HFFc6 (cell line): ENCODE measurements at regions not wholly inside any gene's neighbourhood (a gene's known extent, or its start where the extent isn't known, plus 50 kb on each side); places are given as distances from the start of the nearest gene placed in this dataset.

Source experiments
- DNase-seq: peaks from one replicate; pipeline ENCODE4 v3.0.0-alpha.2; 2018
- H3K27ac Mint-ChIP-seq: 2 replicates; pipeline ENCODE4 v1.8.0; 2020; ENCODE audit warnings: mild to moderate bottlenecking, mixed read lengths
- H3K27me3 Mint-ChIP-seq: 2 replicates; pipeline ENCODE4 v1.8.0; 2021; ENCODE audit warnings: mild to moderate bottlenecking, moderate library complexity, mixed read lengths; ENCODE audit not compliant: insufficient read depth
- H3K36me3 Mint-ChIP-seq: 2 replicates; pipeline ENCODE4 v1.8.0; 2021; ENCODE audit warnings: low read depth, mixed read lengths
- H3K4me1 Mint-ChIP-seq: 2 replicates; pipeline ENCODE4 v1.8.0; 2020; ENCODE audit warnings: low read depth, mixed read lengths
- H3K4me3 Mint-ChIP-seq: 2 replicates; pipeline ENCODE4 v1.8.0; 2020; ENCODE audit warnings: mild to moderate bottlenecking, moderate library complexity, mixed read lengths
- H3K9me3 Mint-ChIP-seq: 2 replicates; pipeline ENCODE4 v1.8.0; 2020; ENCODE audit warnings: mild to moderate bottlenecking, mixed read lengths
- TF ChIP-seq, protein P1 (sequence below): fragments of 200-600 bp; sonication (generic); IDR thresholded peaks from 2 replicates; pipeline ENCODE4 v1.5.0; 2021; ENCODE audit warnings: antibody characterized with exemption, mild to moderate bottlenecking

- Mint-ChIP-seq H3K36me3 (no peaks in the 10 kb centered on the region; the same call in none of the 2 replicates), H3K4me1 (peaks cover 16% of the 10 kb centered on the region; the same call in 1 of the 2 replicates), H3K4me3 (no peak overlapping the region), H3K9me3 (peaks cover 5% of the 10 kb centered on the region; the same call in 1 of the 2 replicates), H3K27ac (no peak overlapping the region), H3K27me3 (no peaks in the 10 kb centered on the region)
- TF ChIP-seq, protein P1, sequence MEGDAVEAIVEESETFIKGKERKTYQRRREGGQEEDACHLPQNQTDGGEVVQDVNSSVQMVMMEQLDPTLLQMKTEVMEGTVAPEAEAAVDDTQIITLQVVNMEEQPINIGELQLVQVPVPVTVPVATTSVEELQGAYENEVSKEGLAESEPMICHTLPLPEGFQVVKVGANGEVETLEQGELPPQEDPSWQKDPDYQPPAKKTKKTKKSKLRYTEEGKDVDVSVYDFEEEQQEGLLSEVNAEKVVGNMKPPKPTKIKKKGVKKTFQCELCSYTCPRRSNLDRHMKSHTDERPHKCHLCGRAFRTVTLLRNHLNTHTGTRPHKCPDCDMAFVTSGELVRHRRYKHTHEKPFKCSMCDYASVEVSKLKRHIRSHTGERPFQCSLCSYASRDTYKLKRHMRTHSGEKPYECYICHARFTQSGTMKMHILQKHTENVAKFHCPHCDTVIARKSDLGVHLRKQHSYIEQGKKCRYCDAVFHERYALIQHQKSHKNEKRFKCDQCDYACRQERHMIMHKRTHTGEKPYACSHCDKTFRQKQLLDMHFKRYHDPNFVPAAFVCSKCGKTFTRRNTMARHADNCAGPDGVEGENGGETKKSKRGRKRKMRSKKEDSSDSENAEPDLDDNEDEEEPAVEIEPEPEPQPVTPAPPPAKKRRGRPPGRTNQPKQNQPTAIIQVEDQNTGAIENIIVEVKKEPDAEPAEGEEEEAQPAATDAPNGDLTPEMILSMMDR, result no peak
- no peak for DNase-seq
These were observed 707.7 kb upstream of the NR2F2 start for GRCh38 chr15:95622843-95623242.

- TF ChIP-seq, protein P1, result no peak
- Mint-ChIP-seq H3K4me3 (no peak overlapping the region), H3K27me3 (no peaks in the 10 kb centered on the region), H3K36me3 (no peaks in the 10 kb centered on the region; the same call in none of the 2 replicates), H3K27ac (no peak overlapping the region), H3K9me3 (peaks cover 5% of the 10 kb centered on the region; the same call in 1 of the 2 replicates), H3K4me1 (peaks cover 16% of the 10 kb centered on the region; the same call in 1 of the 2 replicates)
- DNase-seq, result peak; percentile 4
These were observed 706.4 kb upstream of the NR2F2 start for GRCh38 chr15:95624100-95624499.

- TF ChIP-seq, protein P1, result no peak
- Mint-ChIP-seq H3K4me1 (peaks cover 16% of the 10 kb centered on the region; the same call in 1 of the 2 replicates), H3K27ac (no peak overlapping the region), H3K9me3 (peaks cover 5% of the 10 kb centered on the region; the same call in 1 of the 2 replicates), H3K27me3 (no peaks in the 10 kb centered on the region), H3K36me3 (no peaks in the 10 kb centered on the region; the same call in none of the 2 replicates), H3K4me3 (no peak overlapping the region)
- no peak for DNase-seq
These were observed 705.7 kb upstream of the NR2F2 start for GRCh38 chr15:95624616-95625361.

DNA sequence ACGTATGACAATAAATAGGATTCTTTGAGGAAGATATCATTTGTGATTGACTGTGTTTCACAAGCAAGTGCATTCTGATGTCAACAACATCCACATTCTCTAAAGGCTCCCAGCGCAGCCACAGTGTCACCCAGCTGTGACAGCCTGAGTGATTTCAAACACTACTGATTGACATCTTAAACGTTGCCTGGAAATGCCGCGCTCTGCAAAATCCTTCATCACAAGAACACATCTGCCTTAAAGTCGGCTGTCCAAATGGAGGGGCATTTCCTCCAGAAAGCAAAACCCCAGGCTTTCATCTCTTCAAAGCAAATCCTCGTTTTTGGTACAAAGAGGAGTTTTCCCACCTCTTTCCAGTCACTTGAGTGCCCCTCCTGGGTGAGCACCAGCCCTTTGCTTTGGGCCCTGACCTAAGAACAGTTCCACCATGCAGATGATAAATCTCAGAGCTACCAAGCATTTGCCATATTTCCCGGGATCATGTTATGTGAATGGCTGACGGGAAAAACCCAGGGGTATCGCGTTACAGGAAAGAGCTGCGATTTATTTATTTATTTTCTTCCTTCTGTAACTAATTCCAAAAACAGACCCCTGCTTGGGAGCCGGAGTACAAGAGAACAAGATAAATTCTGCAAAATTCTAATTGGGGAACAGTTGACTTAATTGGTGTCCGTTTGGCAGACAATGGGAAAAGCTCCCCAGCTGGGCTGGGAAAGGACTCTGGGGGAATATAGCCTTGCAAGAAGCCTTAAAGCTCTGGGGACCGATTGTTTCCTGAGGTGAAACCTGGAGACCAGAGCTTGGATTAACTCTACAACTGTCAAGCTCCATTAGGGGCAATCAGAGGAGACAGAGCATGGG is 703.8 kb upstream of the NR2F2 start:
- DNase-seq, result no peak
- Mint-ChIP-seq H3K36me3 (no peaks in the 10 kb centered on the region; the same call in none of the 2 replicates), H3K27ac (no peak overlapping the region), H3K4me3 (no peak overlapping the region), H3K4me1 (peaks cover 8% of the 10 kb centered on the region; the same call in 1 of the 2 replicates), H3K9me3 (peaks cover 5% of the 10 kb centered on the region; the same call in 1 of the 2 replicates), H3K27me3 (no peaks in the 10 kb centered on the region)
- TF ChIP-seq, protein P1, result no peak

DNA sequence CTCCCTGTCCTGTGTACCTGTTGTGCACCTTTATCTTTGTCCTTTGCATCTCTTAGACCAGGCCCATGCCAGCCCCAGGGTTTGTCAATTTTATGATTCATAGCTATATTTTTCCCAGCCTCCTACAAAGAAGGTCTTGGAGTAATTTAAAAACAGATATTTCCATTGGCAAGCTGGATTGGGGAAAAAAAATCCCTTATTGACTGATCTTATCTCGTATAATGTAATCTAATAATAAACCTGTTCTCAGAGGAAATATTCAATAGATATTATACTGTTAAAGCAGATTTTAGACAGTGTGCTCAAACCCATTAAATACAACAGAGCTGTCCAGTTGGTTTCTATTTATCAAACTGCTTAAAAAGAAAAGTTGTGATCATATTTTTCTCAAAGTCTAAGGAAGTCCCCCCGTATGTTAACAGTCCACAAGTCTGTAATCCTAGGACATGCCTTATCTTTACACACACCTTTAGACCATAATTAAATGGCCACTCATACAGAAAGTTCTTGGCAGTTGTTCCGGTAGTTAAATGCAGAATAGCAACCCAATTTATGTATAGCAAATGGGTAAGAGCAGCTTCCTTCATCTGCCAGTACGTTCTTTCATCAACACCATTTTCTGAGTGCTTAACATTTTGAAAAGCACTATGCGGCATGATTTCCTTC is 700.9 kb upstream of the NR2F2 start:
- Mint-ChIP-seq H3K9me3 (no peaks in the 10 kb centered on the region), H3K36me3 (no peaks in the 10 kb centered on the region), H3K4me1 (no peaks in the 10 kb centered on the region), H3K4me3 (no peak overlapping the region), H3K27ac (no peak overlapping the region), H3K27me3 (no peaks in the 10 kb centered on the region)
- TF ChIP-seq, protein P1, result no peak
- no peak for DNase-seq
